SH-SY5Y (cell line): ENCODE measurements at regions not wholly inside any gene's neighbourhood (a gene's known extent, or its start where the extent isn't known, plus 50 kb on each side); places are given as distances from the start of the nearest gene placed in this dataset.

Source experiments
- GATA2 ChIP-seq: IDR thresholded peaks from 2 replicates; pipeline ENCODE4 v1.6.1; 2011; ENCODE audit warnings: mild to moderate bottlenecking, low read depth, low read length
- GATA3 ChIP-seq: IDR thresholded peaks from 2 replicates; pipeline ENCODE4 v1.6.1; 2011; ENCODE audit warnings: low read depth, mild to moderate bottlenecking, low read length, moderate library complexity

DNA sequence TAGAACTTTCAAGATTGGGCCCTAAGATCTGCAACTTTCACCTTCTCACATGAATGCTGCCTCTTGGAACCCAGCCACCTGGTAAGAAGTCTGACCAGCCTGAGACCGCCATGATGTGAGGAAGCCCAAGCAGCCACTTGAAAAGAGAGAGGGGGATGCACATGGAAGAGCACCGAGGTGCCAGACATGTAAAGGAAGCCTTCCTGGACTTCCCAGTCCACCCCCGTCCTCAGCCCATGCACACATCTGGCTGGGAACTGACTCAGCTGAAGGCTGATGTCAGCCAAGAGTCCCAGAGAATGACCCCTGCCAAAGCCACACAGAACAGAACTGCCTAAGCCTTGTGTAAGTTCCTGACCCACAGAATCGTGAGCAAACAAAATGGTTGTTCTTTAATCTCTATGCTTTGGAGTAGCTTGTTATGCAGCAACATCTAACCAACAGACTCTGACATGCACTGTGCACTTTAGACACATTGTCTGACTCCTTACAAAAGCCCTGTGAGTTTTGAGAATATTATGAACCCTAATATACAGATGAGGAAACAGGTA, 86.7 kb downstream of the RMI2 start:
- no peak for TF ChIP-seq GATA3
- TF ChIP-seq GATA2, result no peak
